ENCODE measurements at regions not wholly inside any gene's neighbourhood (a gene's known extent, or its start where the extent isn't known, plus 50 kb on each side); places are given as distances from the start of the nearest gene placed in this dataset.
A peak's percentile ranks its signal among the peaks of the same experiment; 100 is the strongest.

DNA sequence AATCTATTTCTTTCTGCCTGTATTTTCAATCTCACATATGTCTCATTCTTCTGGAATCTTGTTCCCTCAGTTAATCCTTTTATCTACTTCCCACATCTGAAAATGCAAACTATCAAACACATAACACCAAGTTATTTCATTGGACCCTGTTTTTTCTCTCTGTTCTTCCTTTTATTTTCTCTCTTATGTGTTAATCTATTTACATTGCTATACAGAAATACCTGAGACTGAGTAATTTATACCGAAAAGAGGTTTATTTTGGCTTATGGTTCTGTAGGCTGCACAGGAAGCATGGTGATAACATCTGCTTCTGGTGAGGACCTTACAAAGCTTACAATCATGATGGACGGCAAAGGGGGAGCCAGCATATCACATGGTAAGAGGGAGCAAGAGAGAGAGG is 247.6 kb downstream of the TGFB2 start:
- Mint-ChIP-seq H3K27me3 (ENCODE audit: low read depth) (peaks cover 11% of the 10 kb centered on the region), H3K4me1 (peaks cover 25% of the 10 kb centered on the region)

DNA sequence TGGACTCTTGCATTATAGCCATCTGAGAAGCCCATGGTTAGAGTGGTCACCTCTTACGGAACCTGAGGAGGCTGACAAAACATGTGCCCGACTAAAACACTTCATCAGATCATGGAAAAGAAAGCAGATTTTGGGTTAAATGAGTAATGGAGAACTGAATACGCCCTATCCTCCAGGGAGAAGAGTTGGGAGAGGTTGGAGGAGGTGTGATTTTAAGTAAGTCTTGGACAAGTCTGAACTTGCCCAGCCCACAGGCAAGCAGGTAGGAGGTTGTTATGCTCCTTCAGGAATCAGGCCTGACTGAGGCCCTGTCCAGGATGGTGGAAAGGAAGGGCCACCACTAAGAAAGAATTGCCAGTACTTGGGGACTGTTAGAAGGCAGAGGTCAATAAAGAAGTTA is 255.8 kb downstream of the TGFB2 start:
- Mint-ChIP-seq H3K9me3 (peaks cover 13% of the 10 kb centered on the region), H3K27ac (peak overlapping the region; percentile 5 to 81 (median 13)), H3K36me3 (ENCODE audit: low read depth) (no peaks in the 10 kb centered on the region), H3K27me3 (ENCODE audit: low read depth) (peaks cover 6% of the 10 kb centered on the region), H3K4me1 (peaks cover 16% of the 10 kb centered on the region), H3K4me3 (no peak overlapping the region)
- TF ChIP-seq, protein P1, sequence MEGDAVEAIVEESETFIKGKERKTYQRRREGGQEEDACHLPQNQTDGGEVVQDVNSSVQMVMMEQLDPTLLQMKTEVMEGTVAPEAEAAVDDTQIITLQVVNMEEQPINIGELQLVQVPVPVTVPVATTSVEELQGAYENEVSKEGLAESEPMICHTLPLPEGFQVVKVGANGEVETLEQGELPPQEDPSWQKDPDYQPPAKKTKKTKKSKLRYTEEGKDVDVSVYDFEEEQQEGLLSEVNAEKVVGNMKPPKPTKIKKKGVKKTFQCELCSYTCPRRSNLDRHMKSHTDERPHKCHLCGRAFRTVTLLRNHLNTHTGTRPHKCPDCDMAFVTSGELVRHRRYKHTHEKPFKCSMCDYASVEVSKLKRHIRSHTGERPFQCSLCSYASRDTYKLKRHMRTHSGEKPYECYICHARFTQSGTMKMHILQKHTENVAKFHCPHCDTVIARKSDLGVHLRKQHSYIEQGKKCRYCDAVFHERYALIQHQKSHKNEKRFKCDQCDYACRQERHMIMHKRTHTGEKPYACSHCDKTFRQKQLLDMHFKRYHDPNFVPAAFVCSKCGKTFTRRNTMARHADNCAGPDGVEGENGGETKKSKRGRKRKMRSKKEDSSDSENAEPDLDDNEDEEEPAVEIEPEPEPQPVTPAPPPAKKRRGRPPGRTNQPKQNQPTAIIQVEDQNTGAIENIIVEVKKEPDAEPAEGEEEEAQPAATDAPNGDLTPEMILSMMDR (IDR thresholded peaks at IDR 0.05; ENCODE audit: unreplicated experiment in 3 of 3), result no peak

More for the DNA sequence above, 247.6 kb downstream of the TGFB2 start:
- Mint-ChIP-seq H3K4me3 (no peak overlapping the region), H3K27ac (peak overlapping the region in 1 of 3 experiments; percentile 0), H3K36me3 (ENCODE audit: low read depth) (no peaks in the 10 kb centered on the region), H3K9me3 (peaks cover 9% of the 10 kb centered on the region)
- TF ChIP-seq, protein P1 (IDR thresholded peaks at IDR 0.05; ENCODE audit: unreplicated experiment in 3 of 3), result no peak

DNA sequence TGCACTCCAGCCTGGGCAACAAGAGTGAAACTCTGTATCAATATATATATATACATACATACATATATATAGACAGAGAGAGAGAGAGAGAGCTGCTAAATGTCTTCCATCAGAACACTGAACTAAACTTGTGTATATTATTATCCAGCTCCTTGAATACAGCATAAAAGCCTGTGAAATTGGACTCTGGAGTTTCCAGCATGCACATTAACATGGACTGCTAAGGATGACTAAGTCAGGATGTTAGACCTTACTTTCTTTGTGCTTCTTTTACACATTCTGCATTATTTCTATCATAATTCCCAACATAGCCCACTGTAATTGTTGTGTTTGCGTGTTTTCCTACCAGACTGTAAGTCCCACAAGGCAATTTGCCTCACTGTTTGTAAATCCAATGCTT is 259.1 kb downstream of the TGFB2 start:
- TF ChIP-seq, protein P1 (IDR thresholded peaks at IDR 0.05; ENCODE audit: unreplicated experiment in 3 of 3), result no peak

DNA sequence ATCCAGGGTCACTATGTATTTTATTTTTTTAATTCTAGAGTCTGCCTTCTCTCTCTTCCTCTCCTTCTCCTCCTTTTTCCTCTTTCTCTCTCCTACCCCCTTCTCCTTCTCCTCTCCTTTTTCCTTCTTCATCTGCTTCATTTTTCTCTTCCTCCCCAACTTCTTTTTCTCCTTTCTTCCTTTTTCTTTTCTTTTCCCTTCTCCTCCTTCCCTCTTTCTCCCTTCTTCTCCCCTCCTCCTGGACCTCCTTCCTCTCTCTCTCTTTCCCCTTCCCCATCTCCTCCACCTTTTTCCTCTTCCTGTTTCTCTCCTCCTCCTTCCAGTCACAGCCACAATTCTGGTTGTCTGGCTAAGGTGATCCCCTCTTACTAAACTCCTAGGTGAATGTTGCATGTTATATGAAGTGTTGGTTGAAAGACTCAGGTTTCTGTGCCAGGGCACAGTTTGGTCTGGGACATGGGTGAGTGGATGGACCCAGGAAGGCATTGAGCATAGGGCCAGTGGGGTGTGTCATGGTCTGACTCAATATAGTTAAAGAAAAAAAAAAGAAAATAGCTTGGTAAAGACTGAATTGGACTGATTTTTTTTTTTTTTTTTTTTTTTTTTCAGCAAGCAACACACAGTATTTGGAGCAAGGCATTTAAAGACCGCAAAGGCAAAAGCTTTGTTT is 266.9 kb downstream of the TGFB2 start:
- TF ChIP-seq, protein P1 (IDR thresholded peaks at IDR 0.05; ENCODE audit: unreplicated experiment in 3 of 3), result no peak
- H3K4me3 Mint-ChIP-seq, result no peak overlapping the region
- H3K27ac Mint-ChIP-seq, result no peak overlapping the region
- H3K36me3 Mint-ChIP-seq (ENCODE audit: low read depth), result no peaks in the 10 kb centered on the region
- H3K9me3 Mint-ChIP-seq, result peaks cover 36% of the 10 kb centered on the region
- no peaks in the 10 kb centered on the region for H3K4me1 Mint-ChIP-seq
- H3K27me3 Mint-ChIP-seq (ENCODE audit: low read depth), result no peaks in the 10 kb centered on the region

More for the DNA sequence above, 259.1 kb downstream of the TGFB2 start:
- H3K9me3 Mint-ChIP-seq, result peaks cover 28% of the 10 kb centered on the region
- H3K27me3 Mint-ChIP-seq (ENCODE audit: low read depth), result no peaks in the 10 kb centered on the region
- no peak overlapping the region for H3K4me3 Mint-ChIP-seq
- H3K36me3 Mint-ChIP-seq (ENCODE audit: low read depth), result no peaks in the 10 kb centered on the region
- no peak overlapping the region for H3K27ac Mint-ChIP-seq
- H3K4me1 Mint-ChIP-seq, result peaks cover 16% of the 10 kb centered on the region

DNA sequence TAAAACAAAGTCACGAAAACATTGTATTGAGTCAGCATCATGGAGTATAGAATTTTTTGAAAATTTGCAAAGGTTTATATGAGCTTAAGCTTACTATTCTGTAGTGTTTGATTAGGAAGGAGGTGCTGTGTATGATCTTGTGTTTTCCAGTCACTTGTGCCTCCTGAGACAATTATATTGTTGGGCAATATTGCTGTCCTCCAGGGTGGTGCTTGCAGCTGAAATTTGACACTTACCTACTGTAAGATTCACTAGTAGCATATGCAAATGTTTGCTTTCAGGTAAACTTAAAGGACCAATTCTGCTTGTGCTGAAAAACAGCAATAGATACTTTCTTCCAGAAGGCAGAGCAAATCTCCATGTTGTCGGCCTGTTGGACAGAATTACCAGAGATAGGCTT is 268.0 kb downstream of the TGFB2 start:
- TF ChIP-seq, protein P1 (IDR thresholded peaks at IDR 0.05; ENCODE audit: unreplicated experiment in 3 of 3), result no peak
- H3K4me1 Mint-ChIP-seq, result no peaks in the 10 kb centered on the region
- no peaks in the 10 kb centered on the region for H3K36me3 Mint-ChIP-seq (ENCODE audit: low read depth)
- no peak overlapping the region for H3K27ac Mint-ChIP-seq
- H3K9me3 Mint-ChIP-seq, result peaks cover 27% of the 10 kb centered on the region
- no peak overlapping the region for H3K4me3 Mint-ChIP-seq
- no peaks in the 10 kb centered on the region for H3K27me3 Mint-ChIP-seq (ENCODE audit: low read depth)

DNA sequence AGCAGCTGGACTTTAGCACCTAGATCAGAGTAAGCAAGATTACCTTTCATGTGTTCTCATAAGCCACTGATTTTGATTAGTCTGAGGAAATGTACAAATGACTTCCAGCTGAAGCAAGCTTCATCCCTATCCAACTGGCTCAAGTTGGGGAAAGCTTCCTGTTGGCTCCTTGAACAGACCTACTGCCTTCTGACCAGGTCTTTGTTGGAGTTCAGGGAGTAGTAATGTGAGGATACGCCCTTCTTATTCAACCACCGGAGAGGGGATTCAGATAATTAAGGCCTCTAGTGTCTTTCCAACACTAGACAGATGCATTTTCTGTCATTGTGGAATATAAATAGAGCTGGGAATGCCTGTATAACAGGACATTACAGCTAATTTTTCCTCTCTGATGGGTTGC is 268.9 kb downstream of the TGFB2 start:
- Mint-ChIP-seq H3K4me1 (no peaks in the 10 kb centered on the region), H3K4me3 (no peak overlapping the region), H3K27ac (no peak overlapping the region), H3K27me3 (ENCODE audit: low read depth) (no peaks in the 10 kb centered on the region), H3K36me3 (ENCODE audit: low read depth) (no peaks in the 10 kb centered on the region), H3K9me3 (peaks cover 21% of the 10 kb centered on the region)
- TF ChIP-seq, protein P1 (IDR thresholded peaks at IDR 0.05; ENCODE audit: unreplicated experiment in 3 of 3), result no peak

Measured in nephron (organoid).